HFF-Myc (cell line): ENCODE measurements at regions not wholly inside any gene's neighbourhood (a gene's known extent, or its start where the extent isn't known, plus 50 kb on each side); places are given as distances from the start of the nearest gene placed in this dataset.

Source experiments
- DNase-seq: peaks from one replicate; pipeline ENCODE4 v3.0.0-alpha.2; 2011; ENCODE audit warnings: low read depth; ENCODE audit errors: extremely low read depth
- H3K4me3 ChIP-seq: replicated peaks from 2 replicates; pipeline ENCODE4 v1.5.1; 2011; ENCODE audit warnings: low read depth, mild to moderate bottlenecking, control low read depth, low read length
- TF ChIP-seq, protein P1 (sequence below): IDR thresholded peaks from 2 replicates; pipeline ENCODE4 v1.5.1; 2012; ENCODE audit warnings: mild to moderate bottlenecking, low read depth, low read length, control low read depth; ENCODE audit errors: missing control alignments

DNA sequence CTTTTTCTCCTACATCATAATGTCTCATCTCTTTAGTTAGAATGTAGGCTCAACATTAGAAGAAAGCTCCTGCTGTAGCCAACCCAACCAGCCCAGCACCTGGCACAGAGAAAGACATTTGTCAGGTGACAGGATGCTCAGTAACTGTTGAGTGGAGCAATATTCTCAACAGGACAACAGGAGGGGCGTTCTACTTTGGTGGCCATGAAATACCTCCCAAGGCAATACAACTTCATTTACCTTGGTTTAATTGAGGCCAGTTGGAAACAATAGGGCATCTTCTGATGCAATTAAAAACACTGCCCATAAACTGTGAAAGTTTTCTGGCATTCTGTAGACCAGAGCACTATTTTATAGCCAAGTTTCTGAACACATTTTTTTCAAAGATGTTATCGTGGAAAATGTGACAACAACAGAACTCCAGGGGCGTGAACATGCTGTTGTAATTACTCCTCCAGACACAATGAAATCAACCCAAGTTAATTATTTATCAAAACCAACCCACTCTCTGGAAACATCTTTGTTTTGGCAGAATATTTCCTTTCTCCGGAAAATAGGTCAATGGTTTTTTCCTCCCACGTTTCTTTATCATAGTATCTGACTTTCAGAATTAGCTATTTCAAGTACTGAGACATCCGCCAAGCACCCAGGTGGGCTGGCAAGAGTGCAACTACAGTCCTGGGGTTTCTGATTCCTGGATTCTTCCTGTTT lies 538.1 kb downstream of the SOX6 start:
- TF ChIP-seq, protein P1, sequence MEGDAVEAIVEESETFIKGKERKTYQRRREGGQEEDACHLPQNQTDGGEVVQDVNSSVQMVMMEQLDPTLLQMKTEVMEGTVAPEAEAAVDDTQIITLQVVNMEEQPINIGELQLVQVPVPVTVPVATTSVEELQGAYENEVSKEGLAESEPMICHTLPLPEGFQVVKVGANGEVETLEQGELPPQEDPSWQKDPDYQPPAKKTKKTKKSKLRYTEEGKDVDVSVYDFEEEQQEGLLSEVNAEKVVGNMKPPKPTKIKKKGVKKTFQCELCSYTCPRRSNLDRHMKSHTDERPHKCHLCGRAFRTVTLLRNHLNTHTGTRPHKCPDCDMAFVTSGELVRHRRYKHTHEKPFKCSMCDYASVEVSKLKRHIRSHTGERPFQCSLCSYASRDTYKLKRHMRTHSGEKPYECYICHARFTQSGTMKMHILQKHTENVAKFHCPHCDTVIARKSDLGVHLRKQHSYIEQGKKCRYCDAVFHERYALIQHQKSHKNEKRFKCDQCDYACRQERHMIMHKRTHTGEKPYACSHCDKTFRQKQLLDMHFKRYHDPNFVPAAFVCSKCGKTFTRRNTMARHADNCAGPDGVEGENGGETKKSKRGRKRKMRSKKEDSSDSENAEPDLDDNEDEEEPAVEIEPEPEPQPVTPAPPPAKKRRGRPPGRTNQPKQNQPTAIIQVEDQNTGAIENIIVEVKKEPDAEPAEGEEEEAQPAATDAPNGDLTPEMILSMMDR = no peak
- no peak overlapping the region for H3K4me3 ChIP-seq
- DNase-seq = no peak

DNA sequence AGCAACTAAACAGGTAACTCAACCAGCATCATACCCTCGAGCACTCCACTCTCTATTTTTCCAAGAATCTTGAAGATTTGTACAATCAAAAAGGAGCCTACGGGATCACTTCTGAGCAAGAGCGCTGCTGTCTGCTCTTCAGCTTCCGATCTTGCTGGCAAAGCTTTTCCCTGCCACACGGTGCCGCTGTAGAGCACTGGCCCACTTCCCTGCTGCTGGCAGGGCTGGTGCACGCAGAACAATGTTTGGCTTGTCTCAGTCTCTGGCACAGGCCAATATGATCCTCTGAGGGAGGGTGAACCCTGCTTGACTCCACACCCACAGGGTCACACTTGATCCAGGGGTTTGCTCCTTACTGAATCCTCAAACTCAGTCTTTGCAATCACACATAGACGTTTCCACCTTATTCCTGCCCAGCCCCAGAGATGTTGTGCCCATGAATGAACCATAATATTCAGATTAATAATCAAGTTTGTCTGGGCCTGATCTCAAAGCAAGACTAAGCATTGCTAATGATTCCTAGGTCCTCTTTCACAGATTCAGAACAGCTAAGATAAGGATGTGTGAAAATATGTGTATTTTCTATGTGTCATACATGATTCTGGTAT lies 536.6 kb downstream of the SOX6 start:
- no peak overlapping the region for H3K4me3 ChIP-seq
- TF ChIP-seq, protein P1 = peak; percentile 95
- DNase-seq = peak; percentile 26

DNA sequence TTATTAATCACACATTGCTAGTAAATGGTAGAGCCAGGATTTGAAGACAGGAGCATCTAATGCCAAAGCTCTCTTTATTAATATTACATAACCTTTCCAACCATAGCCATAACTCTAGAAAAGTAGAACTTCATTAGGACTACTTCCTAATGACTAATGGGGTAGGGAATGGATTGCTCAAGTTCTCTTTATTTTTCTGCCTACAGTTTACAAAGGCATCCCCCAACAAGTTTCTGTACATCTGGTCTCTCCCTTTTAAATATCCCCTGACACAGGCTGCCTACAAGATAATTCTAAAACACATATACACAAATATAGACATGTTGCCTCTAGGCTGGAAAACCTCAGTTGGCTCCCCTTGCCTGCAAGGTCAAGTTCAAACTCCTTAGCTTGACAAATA lies 534.9 kb downstream of the SOX6 start:
- TF ChIP-seq, protein P1 = no peak
- H3K4me3 ChIP-seq = no peak overlapping the region
- no peak for DNase-seq

DNA sequence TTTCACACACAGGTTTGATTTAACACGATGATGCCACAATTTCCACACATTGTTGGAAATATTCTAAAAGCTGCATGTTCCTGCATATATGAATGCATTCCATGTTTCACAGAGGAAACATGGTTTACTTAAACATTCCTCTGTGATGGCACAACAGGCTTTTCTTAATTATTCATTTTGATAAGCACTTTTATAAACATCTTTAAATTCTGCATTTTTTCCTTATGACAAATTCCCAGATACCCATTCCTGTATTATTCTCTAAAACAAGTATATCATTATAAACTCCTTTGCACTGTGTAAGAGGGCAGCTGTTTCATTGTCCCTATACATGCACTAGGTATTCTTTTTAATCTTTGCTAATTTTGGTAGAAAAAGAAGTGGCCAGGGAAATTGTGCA lies 532.3 kb downstream of the SOX6 start:
- TF ChIP-seq, protein P1 = no peak
- DNase-seq = no peak
- no peak overlapping the region for H3K4me3 ChIP-seq

DNA sequence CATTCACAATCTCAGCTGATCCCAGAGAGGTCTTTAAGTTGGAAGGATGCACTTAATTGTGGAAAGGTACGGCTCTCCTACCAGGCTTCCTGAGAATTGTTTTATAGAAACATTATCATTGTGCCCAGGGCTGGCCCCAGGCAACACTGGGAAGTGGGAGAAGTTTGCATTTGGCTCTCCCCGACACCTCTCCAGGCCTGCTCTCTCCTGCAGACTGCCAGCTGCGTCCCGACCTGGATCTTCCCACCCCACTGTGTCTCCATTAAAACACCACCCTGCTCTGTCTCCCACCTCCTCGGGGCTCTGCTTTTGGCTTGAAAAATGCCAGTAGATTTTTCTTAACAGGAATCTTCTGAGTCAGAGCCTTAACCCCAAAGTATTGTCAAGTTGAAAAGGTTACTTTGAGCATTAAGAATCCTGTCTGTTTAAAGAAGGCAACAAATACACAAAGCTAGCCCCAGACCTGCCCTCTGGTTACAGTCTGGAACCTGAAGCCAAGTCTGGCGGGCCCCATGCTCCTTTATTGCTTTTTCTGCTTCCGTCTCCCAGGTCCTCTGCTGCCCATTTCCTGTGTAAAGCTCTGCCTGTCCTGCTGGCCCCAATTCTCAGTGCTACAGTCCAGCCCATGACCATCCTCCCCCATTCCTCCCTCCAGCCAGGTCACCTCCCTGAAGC lies 530.2 kb downstream of the SOX6 start:
- no peak for DNase-seq
- no peak overlapping the region for H3K4me3 ChIP-seq
- TF ChIP-seq, protein P1 = no peak

DNA sequence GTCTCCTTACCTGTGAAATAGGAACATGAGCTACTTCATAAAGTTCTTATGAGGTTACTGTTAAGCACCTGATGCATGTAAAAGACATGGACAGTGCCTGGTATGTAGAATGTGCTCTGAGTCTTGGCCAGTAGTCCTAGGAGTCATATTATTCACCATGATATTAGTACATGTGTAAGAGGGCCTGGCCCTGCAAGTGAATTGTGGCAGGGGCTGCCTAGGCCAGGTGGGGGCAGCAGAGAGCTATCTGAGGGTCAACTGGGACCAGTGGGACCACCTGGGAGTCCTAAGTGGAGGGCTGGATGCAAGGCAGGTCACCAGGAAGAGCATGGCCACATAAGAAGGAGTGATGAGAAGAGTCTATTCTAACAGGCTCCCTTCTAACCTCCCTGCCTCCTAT lies 529.5 kb downstream of the SOX6 start:
- TF ChIP-seq, protein P1 = peak; percentile 69
- no peak for DNase-seq
- H3K4me3 ChIP-seq = no peak overlapping the region
